ENCODE measurements at regions not wholly inside any gene's neighbourhood (a gene's known extent, or its start where the extent isn't known, plus 50 kb on each side); places are given as distances from the start of the nearest gene placed in this dataset.

DNA sequence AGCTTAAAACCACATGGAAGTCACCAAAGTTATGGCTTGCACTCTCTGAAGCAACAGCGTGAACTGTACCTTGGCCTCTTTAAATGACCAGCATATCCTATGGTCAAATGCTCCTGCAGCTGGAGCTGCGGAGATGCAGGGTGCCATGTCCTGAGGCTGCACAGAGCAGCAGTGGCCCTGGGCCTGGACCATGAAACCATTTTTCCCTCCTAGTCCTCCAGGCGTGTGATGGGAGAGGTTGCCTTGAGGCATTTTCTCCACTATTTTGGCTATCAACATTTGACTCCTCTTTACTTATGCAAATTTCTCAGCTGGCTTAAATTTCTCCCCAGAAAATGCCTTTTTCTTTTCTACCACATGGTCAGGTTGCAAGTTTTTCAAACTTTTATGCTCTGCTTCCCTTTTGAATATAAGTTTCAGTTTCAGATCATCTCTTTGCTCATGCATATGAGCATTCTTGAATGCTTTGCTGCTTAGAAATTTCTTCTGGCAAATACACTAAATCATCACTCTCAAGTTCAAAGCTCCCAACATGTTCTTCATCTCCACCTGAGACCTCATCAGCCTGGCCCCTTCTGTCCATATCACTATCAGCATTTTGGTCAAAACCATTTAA, 82.9 kb upstream of the TMEFF2 start:
- H3K4me1 ChIP-seq (ENCODE audit: insufficient read depth, low read length): no peaks in the 10 kb centered on the region
- H3K4me3 ChIP-seq (ENCODE audit: low read length): no peak overlapping the region
- 94% methylated on average over 3 of the region's 3 CpGs for WGBS
- H3K9me3 ChIP-seq (ENCODE audit: insufficient read depth, low read depth, low read length): 0 out of 2 replicates have a peak, but pooled peaks cover 4% of the 10 kb centered on the region
- H3K27me3 ChIP-seq (ENCODE audit: insufficient read depth, low read length): no peaks in the 10 kb centered on the region
- no peak overlapping the region for H3K9ac ChIP-seq (ENCODE audit: low read depth, low read length)
- no peaks in the 10 kb centered on the region for H3K36me3 ChIP-seq (ENCODE audit: insufficient read depth, low read length)
- H3K27ac ChIP-seq (ENCODE audit: low read depth, low read length): no peak overlapping the region

DNA sequence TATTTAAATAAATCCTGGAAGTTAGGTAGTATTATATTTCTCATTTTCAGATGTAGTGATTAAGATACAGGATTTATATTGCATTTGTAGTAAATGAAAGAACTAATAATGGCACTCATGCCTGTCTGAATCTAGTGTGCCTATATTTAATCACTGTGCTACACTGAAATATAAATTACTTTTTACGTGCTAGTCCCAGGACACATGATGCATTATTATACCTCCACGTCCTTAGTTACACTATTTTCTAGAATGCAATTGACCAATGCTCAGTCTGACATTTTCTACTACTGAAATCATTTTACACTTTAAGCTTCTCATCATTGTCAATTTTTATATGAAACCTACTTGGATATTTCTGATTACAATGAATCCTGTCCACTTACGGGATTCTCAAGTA, 80.9 kb upstream of the TMEFF2 start:
- Histone ChIP-seq H3K27ac (ENCODE audit: low read depth, low read length) (no peak overlapping the region), H3K9ac (ENCODE audit: low read depth, low read length) (no peak overlapping the region), H3K4me3 (ENCODE audit: low read length) (no peak overlapping the region), H3K4me1 (ENCODE audit: insufficient read depth, low read length) (no peaks in the 10 kb centered on the region), H3K9me3 (ENCODE audit: insufficient read depth, low read depth, low read length) (0 out of 2 replicates have a peak, but pooled peaks cover 4% of the 10 kb centered on the region), H3K36me3 (ENCODE audit: insufficient read depth, low read length) (no peaks in the 10 kb centered on the region), H3K27me3 (ENCODE audit: insufficient read depth, low read length) (no peaks in the 10 kb centered on the region)
- WGBS: 93% methylated on average over 2 of the region's 3 CpGs

- H3K9me3 ChIP-seq (ENCODE audit: insufficient read depth, low read depth, low read length): no peaks in the 10 kb centered on the region
- no peak overlapping the region for H3K9ac ChIP-seq (ENCODE audit: low read depth, low read length)
- H3K36me3 ChIP-seq (ENCODE audit: insufficient read depth, low read length): no peaks in the 10 kb centered on the region
- H3K4me3 ChIP-seq (ENCODE audit: low read length): no peak overlapping the region
- no peaks in the 10 kb centered on the region for H3K4me1 ChIP-seq (ENCODE audit: insufficient read depth, low read length)
- no peaks in the 10 kb centered on the region for H3K27me3 ChIP-seq (ENCODE audit: insufficient read depth, low read length)
- no peak overlapping the region for H3K27ac ChIP-seq (ENCODE audit: low read depth, low read length)
These were observed 72.8 kb upstream of the TMEFF2 start for GRCh38 chr2:192267484-192267883.

DNA sequence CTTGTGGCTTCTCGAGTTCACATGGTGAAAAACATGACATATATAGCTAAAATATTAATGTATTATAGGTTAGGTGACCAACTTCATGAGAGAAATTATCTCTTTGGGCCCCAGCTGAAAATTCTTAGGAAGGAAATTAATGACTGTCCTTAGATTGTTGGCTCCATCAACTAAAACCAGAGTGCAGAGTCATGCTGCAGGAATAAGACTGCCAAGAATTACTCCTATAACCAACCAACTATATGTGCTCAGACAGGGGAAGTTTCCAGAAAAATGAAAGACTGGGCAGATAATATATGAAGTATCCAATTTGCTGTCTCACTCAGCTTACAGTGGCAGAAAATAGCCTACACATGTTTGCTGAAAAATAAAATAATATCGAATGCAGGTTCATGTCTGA, 71.0 kb upstream of the TMEFF2 start:
- Histone ChIP-seq H3K4me3 (ENCODE audit: low read length) (no peak overlapping the region), H3K4me1 (ENCODE audit: insufficient read depth, low read length) (no peaks in the 10 kb centered on the region), H3K27me3 (ENCODE audit: insufficient read depth, low read length) (no peaks in the 10 kb centered on the region), H3K9me3 (ENCODE audit: insufficient read depth, low read depth, low read length) (no peaks in the 10 kb centered on the region), H3K9ac (ENCODE audit: low read depth, low read length) (no peak overlapping the region), H3K36me3 (ENCODE audit: insufficient read depth, low read length) (no peaks in the 10 kb centered on the region), H3K27ac (ENCODE audit: low read depth, low read length) (no peak overlapping the region)
- WGBS: 100% methylated on average over 1 of the region's 2 CpGs

- Histone ChIP-seq H3K27me3 (ENCODE audit: insufficient read depth, low read length) (no peaks in the 10 kb centered on the region), H3K9ac (ENCODE audit: low read depth, low read length) (no peak overlapping the region), H3K27ac (ENCODE audit: low read depth, low read length) (no peak overlapping the region), H3K9me3 (ENCODE audit: insufficient read depth, low read depth, low read length) (no peaks in the 10 kb centered on the region), H3K4me3 (ENCODE audit: low read length) (no peak overlapping the region), H3K4me1 (ENCODE audit: insufficient read depth, low read length) (no peaks in the 10 kb centered on the region), H3K36me3 (ENCODE audit: insufficient read depth, low read length) (no peaks in the 10 kb centered on the region)
- 96% methylated on average over 3 of the region's 3 CpGs for WGBS
These were observed 59.7 kb upstream of the TMEFF2 start for GRCh38 chr2:192254444-192254843.

- no peaks in the 10 kb centered on the region for H3K36me3 ChIP-seq (ENCODE audit: insufficient read depth, low read length)
- WGBS: 91% methylated on average over 4 of the region's 4 CpGs
- no peaks in the 10 kb centered on the region for H3K27me3 ChIP-seq (ENCODE audit: insufficient read depth, low read length)
- H3K9me3 ChIP-seq (ENCODE audit: insufficient read depth, low read depth, low read length): no peaks in the 10 kb centered on the region
- H3K9ac ChIP-seq (ENCODE audit: low read depth, low read length): no peak overlapping the region
- no peak overlapping the region for H3K4me3 ChIP-seq (ENCODE audit: low read length)
- no peaks in the 10 kb centered on the region for H3K4me1 ChIP-seq (ENCODE audit: insufficient read depth, low read length)
- no peak overlapping the region for H3K27ac ChIP-seq (ENCODE audit: low read depth, low read length)
These were observed 59.0 kb upstream of the TMEFF2 start for GRCh38 chr2:192253692-192254091.

DNA sequence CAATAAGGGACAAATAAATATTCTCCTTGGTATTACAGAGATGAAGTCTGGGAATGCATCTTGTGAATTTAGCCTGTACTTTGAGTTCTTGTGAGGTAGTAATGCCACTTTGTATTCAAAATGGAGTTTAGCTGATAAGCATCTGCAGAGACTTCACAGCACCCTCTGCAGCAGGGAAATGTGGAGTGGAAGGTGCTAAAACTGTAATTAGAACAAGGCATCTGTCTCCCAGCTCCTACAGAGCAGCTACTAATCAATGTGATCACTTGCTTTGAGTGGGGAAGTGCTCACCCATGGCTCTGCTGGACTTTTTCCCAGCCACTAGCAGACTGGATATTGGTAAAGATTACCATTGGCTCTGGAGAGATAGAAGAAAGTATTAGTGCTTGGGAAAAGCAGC, 56.2 kb upstream of the TMEFF2 start:
- no peaks in the 10 kb centered on the region for H3K27me3 ChIP-seq (ENCODE audit: insufficient read depth, low read length)
- H3K36me3 ChIP-seq (ENCODE audit: insufficient read depth, low read length): no peaks in the 10 kb centered on the region
- no peak overlapping the region for H3K4me3 ChIP-seq (ENCODE audit: low read length)
- H3K9ac ChIP-seq (ENCODE audit: low read depth, low read length): no peak overlapping the region
- no peak overlapping the region for H3K27ac ChIP-seq (ENCODE audit: low read depth, low read length)
- no peaks in the 10 kb centered on the region for H3K9me3 ChIP-seq (ENCODE audit: insufficient read depth, low read depth, low read length)
- no peaks in the 10 kb centered on the region for H3K4me1 ChIP-seq (ENCODE audit: insufficient read depth, low read length)

DNA sequence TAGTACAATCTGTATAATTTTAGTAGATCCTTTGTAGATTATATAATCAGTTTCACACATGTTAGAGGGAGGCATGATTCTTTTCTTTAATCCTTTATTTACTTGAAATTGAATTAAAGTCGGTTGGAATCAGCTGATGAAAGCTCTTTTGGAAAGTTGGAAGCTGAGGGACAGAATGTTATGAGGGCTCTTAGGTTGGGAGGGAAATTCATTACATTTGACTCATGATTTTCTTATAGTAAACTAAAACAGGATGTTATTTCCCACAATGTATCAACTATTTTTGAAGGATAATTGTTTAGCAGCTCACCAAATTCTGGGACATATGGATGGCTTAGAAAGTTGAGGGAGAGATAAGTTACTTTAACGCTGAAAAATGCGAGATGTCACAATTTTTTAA, 52.7 kb upstream of the TMEFF2 start:
- Histone ChIP-seq H3K4me1 (ENCODE audit: insufficient read depth, low read length) (peaks cover 3% of the 10 kb centered on the region; the same call in 1 of the 2 replicates), H3K27me3 (ENCODE audit: insufficient read depth, low read length) (no peaks in the 10 kb centered on the region), H3K36me3 (ENCODE audit: insufficient read depth, low read length) (no peaks in the 10 kb centered on the region), H3K9me3 (ENCODE audit: insufficient read depth, low read depth, low read length) (no peaks in the 10 kb centered on the region), H3K27ac (ENCODE audit: low read depth, low read length) (no peak overlapping the region), H3K9ac (ENCODE audit: low read depth, low read length) (no peak overlapping the region), H3K4me3 (ENCODE audit: low read length) (no peak overlapping the region)
- WGBS: 85% methylated on average over 2 of the region's 3 CpGs

DNA sequence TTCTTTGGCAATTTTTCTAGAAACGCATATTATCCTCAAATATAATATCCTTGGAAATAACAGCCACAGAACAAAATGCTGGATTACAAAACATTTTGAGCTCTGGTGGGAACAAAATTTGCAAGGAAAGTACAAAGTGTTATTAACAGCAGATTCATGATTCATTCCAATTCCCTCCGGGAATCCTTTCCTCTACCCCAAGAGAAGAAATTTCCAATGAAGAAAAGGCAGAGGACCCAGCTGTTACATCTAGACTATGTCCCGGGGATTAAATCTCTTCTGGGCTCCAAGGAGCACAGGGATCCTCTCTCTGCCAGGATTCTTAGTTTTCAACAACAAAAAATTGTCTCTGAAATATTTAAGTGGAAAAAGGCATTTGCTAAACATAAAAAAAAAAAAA, 51.6 kb upstream of the TMEFF2 start:
- H3K4me1 ChIP-seq (ENCODE audit: insufficient read depth, low read length): peaks cover 3% of the 10 kb centered on the region; the same call in 1 of the 2 replicates
- H3K9me3 ChIP-seq (ENCODE audit: insufficient read depth, low read depth, low read length): no peaks in the 10 kb centered on the region
- WGBS: 89% methylated on average over 3 of the region's 3 CpGs
- H3K9ac ChIP-seq (ENCODE audit: low read depth, low read length): no peak overlapping the region
- no peaks in the 10 kb centered on the region for H3K36me3 ChIP-seq (ENCODE audit: insufficient read depth, low read length)
- H3K27ac ChIP-seq (ENCODE audit: low read depth, low read length): no peak overlapping the region
- no peak overlapping the region for H3K4me3 ChIP-seq (ENCODE audit: low read length)
- no peaks in the 10 kb centered on the region for H3K27me3 ChIP-seq (ENCODE audit: insufficient read depth, low read length)

GRCh38 chr2:192245329-192245728, 50.6 kb upstream of the TMEFF2 start:
- 100% methylated on average over 1 of the region's 3 CpGs for WGBS

More at GRCh38 chr2:192245329-192245728, 50.6 kb upstream of the TMEFF2 start:
- Histone ChIP-seq H3K9me3 (ENCODE audit: insufficient read depth, low read depth, low read length) (no peaks in the 10 kb centered on the region), H3K36me3 (ENCODE audit: insufficient read depth, low read length) (no peaks in the 10 kb centered on the region), H3K27me3 (ENCODE audit: insufficient read depth, low read length) (no peaks in the 10 kb centered on the region), H3K27ac (ENCODE audit: low read depth, low read length) (no peak overlapping the region), H3K4me1 (ENCODE audit: insufficient read depth, low read length) (peaks cover 3% of the 10 kb centered on the region; the same call in 1 of the 2 replicates), H3K4me3 (ENCODE audit: low read length) (no peak overlapping the region), H3K9ac (ENCODE audit: low read depth, low read length) (no peak overlapping the region)
